Erythroblast (primary cell): ENCODE measurements at regions not wholly inside any gene's neighbourhood (a gene's known extent, or its start where the extent isn't known, plus 50 kb on each side); places are given as distances from the start of the nearest gene placed in this dataset.

Experiments used
- GATA1 ChIP-seq: IDR thresholded peaks from 2 replicates; pipeline ENCODE4 v1.6.1; 2011; ENCODE audit warnings: low read depth, mild to moderate bottlenecking, control low read depth, low read length, moderate library complexity
- POLR2A ChIP-seq: IDR thresholded peaks from 2 replicates; pipeline ENCODE4 v1.6.1; 2011; ENCODE audit warnings: mild to moderate bottlenecking, low read length

- TF ChIP-seq POLR2A (no peak), GATA1 (no peak)
Observed at GRCh38 chr9:22921742-22922141, 475.1 kb downstream of the DMRTA1 start.
